ENCODE measurements at regions not wholly inside any gene's neighbourhood (a gene's known extent, or its start where the extent isn't known, plus 50 kb on each side); places are given as distances from the start of the nearest gene placed in this dataset.
A peak's percentile ranks its signal among the peaks of the same experiment; 100 is the strongest.

DNA sequence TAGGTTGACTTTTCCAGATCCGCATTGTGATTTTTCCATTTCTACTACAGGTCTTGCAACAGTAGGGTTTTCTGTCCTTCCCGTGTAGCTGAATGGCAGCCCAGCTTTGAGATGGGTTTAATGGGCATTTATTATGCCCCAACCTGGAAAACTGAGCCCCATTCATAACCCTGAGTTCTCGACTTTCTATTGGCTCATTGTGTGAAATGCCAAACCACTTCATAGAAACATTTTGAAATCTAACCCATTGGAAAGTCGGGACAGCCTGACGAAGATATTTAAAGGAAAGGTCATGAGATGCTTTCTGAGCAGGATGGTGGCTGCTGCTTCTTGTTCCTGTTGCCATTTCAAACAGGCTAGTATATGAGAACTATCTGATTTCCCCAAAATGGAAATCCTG is 203.5 kb downstream of the ZFP36L2 start:
- H3K79me2 ChIP-seq (ENCODE audit: insufficient read depth, low read length): no peaks in the 10 kb centered on the region
- H3K4me1 ChIP-seq (ENCODE audit: insufficient read depth, low read length): peaks cover 15% of the 10 kb centered on the region
- H4K20me1 ChIP-seq (ENCODE audit: insufficient read depth, low read length): no peaks in the 10 kb centered on the region
- no peak overlapping the region for H3K4me2 ChIP-seq (ENCODE audit: insufficient read depth, low read length)
- peaks cover 7% of the 10 kb centered on the region for H3K9me3 ChIP-seq (ENCODE audit: low read depth, low read length)
- H3K27me3 ChIP-seq (ENCODE audit: insufficient read depth, low read length): no peaks in the 10 kb centered on the region
- H3K27ac ChIP-seq (ENCODE audit: low read depth, low read length): no peak overlapping the region
- no peak overlapping the region for H2AFZ ChIP-seq (ENCODE audit: low read length)
- no peak for TF ChIP-seq CTCF (IDR thresholded peaks at IDR 0.05; ENCODE audit: extremely low read depth, low read depth, low read length)
- H3K36me3 ChIP-seq (ENCODE audit: insufficient read depth, low read length): no peaks in the 10 kb centered on the region
- H3K4me3 ChIP-seq (ENCODE audit: insufficient read depth, low read length): no peak overlapping the region
- DNase-seq (ENCODE audit: insufficient read length, low spot score, missing footprints): peak; percentile 1

GRCh38 chr2:43021791-43022509 is 204.5 kb downstream of the ZFP36L2 start:
- TF ChIP-seq CTCF (IDR thresholded peaks at IDR 0.05; ENCODE audit: extremely low read depth, low read depth, low read length): peak; percentile 39

GRCh38 chr2:43020990-43021669 is 205.3 kb downstream of the ZFP36L2 start:
- Histone ChIP-seq H3K4me2 (ENCODE audit: insufficient read depth, low read length) (no peak overlapping the region), H2AFZ (ENCODE audit: low read length) (no peak overlapping the region), H3K4me1 (ENCODE audit: insufficient read depth, low read length) (peaks cover 15% of the 10 kb centered on the region), H3K79me2 (ENCODE audit: insufficient read depth, low read length) (no peaks in the 10 kb centered on the region), H3K9me3 (ENCODE audit: low read depth, low read length) (peaks cover 7% of the 10 kb centered on the region), H3K27me3 (ENCODE audit: insufficient read depth, low read length) (no peaks in the 10 kb centered on the region), H4K20me1 (ENCODE audit: insufficient read depth, low read length) (no peaks in the 10 kb centered on the region), H3K36me3 (ENCODE audit: insufficient read depth, low read length) (no peaks in the 10 kb centered on the region), H3K27ac (ENCODE audit: low read depth, low read length) (no peak overlapping the region), H3K4me3 (ENCODE audit: insufficient read depth, low read length) (no peak overlapping the region)
- DNase-seq (ENCODE audit: insufficient read length, low spot score, missing footprints): peak; percentile 38
- no peak for TF ChIP-seq CTCF (IDR thresholded peaks at IDR 0.05; ENCODE audit: extremely low read depth, low read depth, low read length)

More at GRCh38 chr2:43021791-43022509, 204.5 kb downstream of the ZFP36L2 start:
- Histone ChIP-seq H2AFZ (ENCODE audit: low read length) (no peak overlapping the region), H3K4me1 (ENCODE audit: insufficient read depth, low read length) (peaks cover 15% of the 10 kb centered on the region), H4K20me1 (ENCODE audit: insufficient read depth, low read length) (no peaks in the 10 kb centered on the region), H3K79me2 (ENCODE audit: insufficient read depth, low read length) (no peaks in the 10 kb centered on the region), H3K27me3 (ENCODE audit: insufficient read depth, low read length) (no peaks in the 10 kb centered on the region), H3K4me2 (ENCODE audit: insufficient read depth, low read length) (no peak overlapping the region), H3K9me3 (ENCODE audit: low read depth, low read length) (peaks cover 7% of the 10 kb centered on the region), H3K4me3 (ENCODE audit: insufficient read depth, low read length) (no peak overlapping the region), H3K27ac (ENCODE audit: low read depth, low read length) (no peak overlapping the region), H3K36me3 (ENCODE audit: insufficient read depth, low read length) (no peaks in the 10 kb centered on the region)
- DNase-seq (ENCODE audit: insufficient read length, low spot score, missing footprints): peak; percentile 48

DNA sequence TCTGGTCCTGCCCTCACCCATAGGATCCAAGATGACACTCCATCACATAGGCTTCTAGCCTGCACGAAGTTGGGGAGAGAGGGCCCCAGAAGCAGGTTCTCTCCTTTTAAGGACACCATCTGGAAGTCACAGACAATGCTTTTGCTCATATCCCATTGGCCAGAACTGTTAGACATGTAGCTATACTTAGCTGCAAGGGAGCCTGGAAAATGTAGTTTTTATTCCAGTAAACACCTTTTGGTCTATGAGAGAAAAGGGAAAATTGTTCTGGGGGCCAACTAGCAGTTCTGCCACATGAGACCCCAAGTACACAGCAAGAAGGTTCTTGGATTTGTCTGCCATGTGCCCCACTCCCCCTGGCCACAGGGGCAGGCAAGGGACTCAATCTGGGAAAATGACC is 206.1 kb downstream of the ZFP36L2 start:
- H3K4me3 ChIP-seq (ENCODE audit: insufficient read depth, low read length): no peak overlapping the region

More for the DNA sequence above, 206.1 kb downstream of the ZFP36L2 start:
- H3K9me3 ChIP-seq (ENCODE audit: low read depth, low read length): peaks cover 7% of the 10 kb centered on the region
- no peaks in the 10 kb centered on the region for H3K36me3 ChIP-seq (ENCODE audit: insufficient read depth, low read length)
- no peaks in the 10 kb centered on the region for H4K20me1 ChIP-seq (ENCODE audit: insufficient read depth, low read length)
- peaks cover 15% of the 10 kb centered on the region for H3K4me1 ChIP-seq (ENCODE audit: insufficient read depth, low read length)
- no peaks in the 10 kb centered on the region for H3K79me2 ChIP-seq (ENCODE audit: insufficient read depth, low read length)
- no peaks in the 10 kb centered on the region for H3K27me3 ChIP-seq (ENCODE audit: insufficient read depth, low read length)
- no peak for TF ChIP-seq CTCF (IDR thresholded peaks at IDR 0.05; ENCODE audit: extremely low read depth, low read depth, low read length)
- no peak overlapping the region for H3K27ac ChIP-seq (ENCODE audit: low read depth, low read length)
- H3K4me2 ChIP-seq (ENCODE audit: insufficient read depth, low read length): no peak overlapping the region
- H2AFZ ChIP-seq (ENCODE audit: low read length): no peak overlapping the region
- DNase-seq (ENCODE audit: insufficient read length, low spot score, missing footprints): peak; percentile 32

Measured in osteoblast (primary cell).